B cell (primary cell): ENCODE measurements at regions not wholly inside any gene's neighbourhood (a gene's known extent, or its start where the extent isn't known, plus 50 kb on each side); places are given as distances from the start of the nearest gene placed in this dataset.

Experiments used
- ATAC-seq: fragments of 200-7000 bp; cut with Tn5 transposase; one replicate; pipeline ENCODE4 v1.10.0; 2021; ENCODE audit warnings: low read depth, mild to moderate bottlenecking, moderate number of reproducible peaks, moderate library complexity
- CTCF ChIA-PET: fragments of 350-600 bp; sonication (Branson Sonifier 250); formaldehyde crosslinking; loops from one replicate; lab custom pipeline; 2021; ENCODE audit warnings: antibody characterized with exemption, inconsistent platforms; lab: Charles Lee
- POLR2A ChIA-PET: fragments of 350-600 bp; sonication (Branson Sonifier 250); formaldehyde crosslinking; loops from one replicate; lab custom pipeline; 2021; ENCODE audit warnings: antibody characterized with exemption; lab: Charles Lee
- DNase-seq: peaks from one replicate; pipeline ENCODE4 v3.0.0; 2013
- H2AFZ ChIP-seq: 2 replicates; pipeline ENCODE4 v1.6.1; 2012; ENCODE audit warnings: mild to moderate bottlenecking, low read depth, low read length; ENCODE audit not compliant: insufficient read depth, poor library complexity, severe bottlenecking
- H3K27ac ChIP-seq, 2 donors: 1 replicate in 1 of 2; 2 replicates in 1 of 2; pipeline ENCODE4 v1.5.1; 2012 to 2013; ENCODE audit warnings: low read length in 2 of 2, mild to moderate bottlenecking in 2 of 2, moderate library complexity in 1 of 2
- H3K27me3 ChIP-seq, 4 experiments: fragments of 200-600 bp in 1 of 4; sonication (generic) in 1 of 4; replicated peaks in 1 of 4; 1 replicate in 2 of 4; 2 replicates in 2 of 4; pipeline versions ENCODE4 v1.6.1 to v1.7.0; 2013 to 2016; ENCODE audit warnings: low read length in 3 of 4, mild to moderate bottlenecking in 2 of 4, mixed read lengths in 1 of 4, moderate library complexity in 1 of 4; ENCODE audit not compliant: insufficient read depth in 4 of 4, control insufficient read depth in 3 of 4; ENCODE audit errors: control extremely low read depth in 1 of 4
- H3K36me3 ChIP-seq, 2 experiments: replicated peaks in 1 of 2; 1 replicate in 1 of 2; 2 replicates in 1 of 2; pipeline versions ENCODE4 v1.6.1 to v1.7.1; 2013; ENCODE audit warnings: low read length in 1 of 2; ENCODE audit not compliant: insufficient read depth in 2 of 2, control insufficient read depth in 1 of 2; ENCODE audit errors: control extremely low read depth in 1 of 2, extremely low read depth in 1 of 2
- H3K4me1 ChIP-seq, 2 donors: fragments of 200-600 bp in 1 of 2; sonication (generic) in 1 of 2; 1 replicate in 1 of 2; 2 replicates in 1 of 2; pipeline versions ENCODE4 v1.5.1 to v1.6.1; 2013 to 2017; ENCODE audit warnings: low read length in 2 of 2; ENCODE audit not compliant: control insufficient read depth in 2 of 2, insufficient read depth in 2 of 2
- H3K4me2 ChIP-seq: replicated peaks from 2 replicates; pipeline ENCODE3; 2012; ENCODE audit warnings: mild to moderate bottlenecking, low read depth, low read length; ENCODE audit not compliant: poor library complexity, severe bottlenecking
- H3K4me3 ChIP-seq, 5 experiments: fragments of 200-600 bp in 1 of 5; sonication (generic) in 1 of 5; 1 replicate in 3 of 5; 2 replicates in 2 of 5; pipeline versions ENCODE4 v1.5.1 to v1.7.0; 2011 to 2016; ENCODE audit warnings: low read length in 4 of 5, mild to moderate bottlenecking in 4 of 5, low read depth in 2 of 5, control low read depth in 1 of 5, moderate library complexity in 1 of 5; ENCODE audit not compliant: insufficient read depth in 1 of 5; ENCODE audit errors: control extremely low read depth in 1 of 5, extremely low read depth in 1 of 5
- H3K79me2 ChIP-seq: fragments of 200-600 bp; sonication (generic); one replicate; pipeline ENCODE4 v1.6.0; 2016; ENCODE audit warnings: low read length; ENCODE audit not compliant: control insufficient read depth, insufficient read depth
- H3K9ac ChIP-seq: fragments of 200-600 bp; sonication (generic); 2 replicates; pipeline ENCODE4 v1.6.1; 2017; ENCODE audit warnings: mild to moderate bottlenecking, low read length, moderate library complexity
- H3K9me3 ChIP-seq, 3 donors: one replicate each; pipeline versions ENCODE4 v1.6.1 to v1.7.1; 2013; ENCODE audit warnings: low read length in 2 of 3; ENCODE audit not compliant: control insufficient read depth in 2 of 3, insufficient read depth in 1 of 3; ENCODE audit errors: control extremely low read depth in 1 of 3
- H4K20me1 ChIP-seq: 2 replicates; pipeline ENCODE4 v1.6.0; 2012; ENCODE audit warnings: mild to moderate bottlenecking, low read length; ENCODE audit not compliant: insufficient read depth, control insufficient read depth, poor library complexity, severe bottlenecking
- H3K27ac Mint-ChIP-seq: one replicate; pipeline ENCODE4 v1.8.0; 2021; ENCODE audit warnings: mixed read lengths
- H3K27me3 Mint-ChIP-seq: one replicate; pipeline ENCODE4 v1.8.0; 2021; ENCODE audit warnings: mixed read lengths
- H3K4me1 Mint-ChIP-seq: one replicate; pipeline ENCODE4 v1.8.0; 2021; ENCODE audit warnings: mixed read lengths
- H3K4me3 Mint-ChIP-seq: one replicate; pipeline ENCODE4 v1.8.0; 2021; ENCODE audit warnings: mixed read lengths
- H3K9me3 Mint-ChIP-seq: one replicate; pipeline ENCODE4 v1.8.0; 2022; ENCODE audit warnings: mixed read lengths; ENCODE audit not compliant: insufficient read depth
- EZH2 ChIP-seq: IDR thresholded peaks from 2 replicates; pipeline ENCODE4 v1.6.1; 2012; ENCODE audit warnings: borderline replicate concordance, low read depth, mild to moderate bottlenecking, moderate library complexity, low read length; ENCODE audit not compliant: insufficient read depth, poor library complexity, severe bottlenecking
- WGBS: methylation state at CpG from one replicate; pipeline ENCODE4 v1.1.5; 2013; ENCODE audit warnings: missing lambda C conversion rate; ENCODE audit not compliant: insufficient coverage; 5-methylcytosine and 5-hydroxymethylcytosine counted together
- intact Hi-C: fragments of 100-400 bp; cut with micrococcal nuclease; formaldehyde crosslinking; loops from one replicate; pipeline ENCODE4 v1.10.0; 2022
- TF ChIP-seq, protein P1 (sequence below): fragments of 200-600 bp; IDR thresholded peaks from one replicate; pipeline ENCODE4 v1.8.0; 2022; ENCODE audit warnings: antibody characterized with exemption, mild to moderate bottlenecking

DNA sequence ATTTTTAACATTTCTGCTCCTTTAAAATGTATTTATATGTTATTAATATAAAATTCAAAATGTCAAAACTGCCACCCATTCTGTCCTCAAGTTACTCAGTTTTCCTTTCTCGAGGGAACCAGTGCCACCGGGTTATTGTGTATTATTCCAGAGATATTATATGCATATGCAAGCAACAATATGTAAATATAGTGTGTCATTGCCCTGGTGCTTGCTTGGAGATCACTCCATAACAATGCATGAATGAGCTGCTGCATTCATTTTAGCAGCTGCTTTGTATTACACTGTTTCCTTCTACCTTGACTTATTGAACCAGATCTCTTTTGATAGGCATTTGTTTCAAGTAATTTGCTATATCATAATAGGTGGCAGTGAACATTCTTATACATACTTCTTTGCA lies 509.1 kb downstream of the MCTP2 start:
- no peaks in the 10 kb centered on the region for H3K4me1 ChIP-seq
- H3K9me3 Mint-ChIP-seq: no peaks in the 10 kb centered on the region
- no peak overlapping the region for H3K4me3 Mint-ChIP-seq
- no peaks in the 10 kb centered on the region for H3K36me3 ChIP-seq
- no peak overlapping the region for H3K27ac ChIP-seq
- H4K20me1 ChIP-seq: no peaks in the 10 kb centered on the region
- H2AFZ ChIP-seq: no peak overlapping the region
- intact Hi-C loops: no loop called here
- H3K4me1 Mint-ChIP-seq: no peaks in the 10 kb centered on the region
- H3K79me2 ChIP-seq: no peaks in the 10 kb centered on the region
- peaks cover 8% of the 10 kb centered on the region for H3K27me3 Mint-ChIP-seq
- no peaks in the 10 kb centered on the region for H3K27me3 ChIP-seq
- DNase-seq: no peak
- ChIA-PET POLR2A (no interaction called here), CTCF (no interaction called here)
- H3K27ac Mint-ChIP-seq: no peak overlapping the region
- no CpG with 5 or more reads among the region's 2 CpGs for WGBS
- H3K4me2 ChIP-seq: no peak overlapping the region
- no peak for ATAC-seq
- H3K9me3 ChIP-seq: peaks cover 0 to 4% (median 0%) of the 10 kb centered on the region in 3 donors
- H3K9ac ChIP-seq: no peak overlapping the region
- H3K4me3 ChIP-seq: no peak overlapping the region
- TF ChIP-seq, protein P1, sequence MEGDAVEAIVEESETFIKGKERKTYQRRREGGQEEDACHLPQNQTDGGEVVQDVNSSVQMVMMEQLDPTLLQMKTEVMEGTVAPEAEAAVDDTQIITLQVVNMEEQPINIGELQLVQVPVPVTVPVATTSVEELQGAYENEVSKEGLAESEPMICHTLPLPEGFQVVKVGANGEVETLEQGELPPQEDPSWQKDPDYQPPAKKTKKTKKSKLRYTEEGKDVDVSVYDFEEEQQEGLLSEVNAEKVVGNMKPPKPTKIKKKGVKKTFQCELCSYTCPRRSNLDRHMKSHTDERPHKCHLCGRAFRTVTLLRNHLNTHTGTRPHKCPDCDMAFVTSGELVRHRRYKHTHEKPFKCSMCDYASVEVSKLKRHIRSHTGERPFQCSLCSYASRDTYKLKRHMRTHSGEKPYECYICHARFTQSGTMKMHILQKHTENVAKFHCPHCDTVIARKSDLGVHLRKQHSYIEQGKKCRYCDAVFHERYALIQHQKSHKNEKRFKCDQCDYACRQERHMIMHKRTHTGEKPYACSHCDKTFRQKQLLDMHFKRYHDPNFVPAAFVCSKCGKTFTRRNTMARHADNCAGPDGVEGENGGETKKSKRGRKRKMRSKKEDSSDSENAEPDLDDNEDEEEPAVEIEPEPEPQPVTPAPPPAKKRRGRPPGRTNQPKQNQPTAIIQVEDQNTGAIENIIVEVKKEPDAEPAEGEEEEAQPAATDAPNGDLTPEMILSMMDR: no peak
- no peak for TF ChIP-seq EZH2

DNA sequence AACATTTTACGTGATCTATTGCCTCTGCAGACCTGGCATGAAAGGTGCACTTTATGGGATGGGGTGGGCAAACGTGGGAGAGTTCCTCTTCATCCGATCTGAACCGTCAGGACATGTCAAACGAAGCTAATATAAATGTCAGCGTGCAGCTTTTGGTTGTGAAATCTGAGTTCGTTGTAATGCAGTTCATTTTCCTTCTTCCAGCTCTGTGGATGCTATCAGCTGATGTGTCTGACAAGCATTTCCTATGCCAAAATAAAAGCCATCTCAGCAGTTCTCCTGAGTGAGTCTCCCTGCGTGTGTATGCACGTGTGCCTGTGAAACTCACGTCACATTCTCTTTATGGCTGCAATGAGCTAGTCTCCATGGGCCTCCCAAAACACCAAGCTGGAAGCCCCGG lies 512.3 kb downstream of the MCTP2 start:
- Histone ChIP-seq H4K20me1 (no peaks in the 10 kb centered on the region), H3K79me2 (no peaks in the 10 kb centered on the region), H3K4me2 (no peak overlapping the region), H3K27ac (no peak overlapping the region), H3K4me1 (no peaks in the 10 kb centered on the region), H2AFZ (no peak overlapping the region), H3K36me3 (no peaks in the 10 kb centered on the region), H3K27me3 (no peaks in the 10 kb centered on the region), H3K9ac (no peak overlapping the region), H3K9me3 (no peaks in the 10 kb centered on the region), H3K4me3 (no peak overlapping the region)
- no peak for TF ChIP-seq EZH2
- TF ChIP-seq, protein P1: no peak
- CTCF ChIA-PET: no interaction called here
- DNase-seq (no peak), ATAC-seq (no peak)
- Mint-ChIP-seq H3K4me3 (no peak overlapping the region), H3K9me3 (no peaks in the 10 kb centered on the region), H3K27ac (no peak overlapping the region), H3K4me1 (no peaks in the 10 kb centered on the region), H3K27me3 (peaks cover 8% of the 10 kb centered on the region)
- POLR2A ChIA-PET: no interaction called here
- intact Hi-C loops: no loop called here
- 41% methylated on average over 10 of the region's 11 CpGs for WGBS
